GM19463 (cell line): ENCODE measurements at regions not wholly inside any gene's neighbourhood (a gene's known extent, or its start where the extent isn't known, plus 50 kb on each side); places are given as distances from the start of the nearest gene placed in this dataset.
A peak's percentile ranks its signal among the peaks of the same experiment; 100 is the strongest.
"Not testable (repeated sequence)": the region's sequence is repeated elsewhere in the genome, so short reads cannot be mapped to it uniquely, and the experiment has no call there.

Experiments
- ATAC-seq: cut with Tn5 transposase; IDR thresholded peaks from one replicate; pipeline ENCODE4 v1.9.1; 2021; ENCODE audit warnings: mild to moderate bottlenecking, moderate library complexity; ENCODE audit not compliant: unreplicated experiment

DNA sequence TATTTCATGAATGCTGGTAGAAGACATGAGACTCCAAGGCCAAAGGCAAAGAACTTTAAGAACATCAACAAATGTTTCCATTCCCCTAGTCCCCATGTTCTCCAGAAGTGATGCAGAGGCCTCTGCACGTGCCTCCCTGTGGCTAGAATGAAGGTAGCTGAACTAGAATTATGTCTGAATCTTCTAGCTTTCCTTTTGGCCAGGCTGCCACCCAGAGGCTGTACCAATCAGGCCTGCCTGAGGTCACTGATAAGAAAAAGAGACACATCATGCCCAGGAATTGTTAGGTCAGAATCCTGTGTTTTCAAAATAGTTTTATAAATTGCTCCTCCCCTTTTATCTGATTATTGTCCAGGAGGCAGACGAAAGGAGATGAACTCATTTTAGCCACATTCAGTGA lies 188.0 kb upstream of the SLC16A7 start:
- no peak for ATAC-seq

DNA sequence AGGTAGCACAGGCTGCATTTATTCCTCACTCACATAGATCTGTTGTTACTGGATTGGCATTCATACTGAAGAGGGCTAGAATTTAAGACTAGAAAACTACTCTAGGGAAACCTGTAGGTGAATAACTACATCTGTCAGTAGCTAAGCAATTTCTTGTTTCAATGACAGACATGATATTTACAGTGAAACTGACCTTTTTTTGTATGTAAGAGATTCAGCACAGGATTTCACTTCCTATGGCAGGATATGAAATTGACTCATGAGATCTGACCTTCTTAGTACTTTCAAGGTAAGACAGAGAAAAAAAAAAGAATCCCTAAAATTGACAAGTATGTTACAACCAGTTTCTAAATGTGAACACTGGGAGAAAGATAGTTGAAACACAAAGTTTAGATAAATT lies 189.8 kb upstream of the SLC16A7 start:
- ATAC-seq: peak; percentile 90

DNA sequence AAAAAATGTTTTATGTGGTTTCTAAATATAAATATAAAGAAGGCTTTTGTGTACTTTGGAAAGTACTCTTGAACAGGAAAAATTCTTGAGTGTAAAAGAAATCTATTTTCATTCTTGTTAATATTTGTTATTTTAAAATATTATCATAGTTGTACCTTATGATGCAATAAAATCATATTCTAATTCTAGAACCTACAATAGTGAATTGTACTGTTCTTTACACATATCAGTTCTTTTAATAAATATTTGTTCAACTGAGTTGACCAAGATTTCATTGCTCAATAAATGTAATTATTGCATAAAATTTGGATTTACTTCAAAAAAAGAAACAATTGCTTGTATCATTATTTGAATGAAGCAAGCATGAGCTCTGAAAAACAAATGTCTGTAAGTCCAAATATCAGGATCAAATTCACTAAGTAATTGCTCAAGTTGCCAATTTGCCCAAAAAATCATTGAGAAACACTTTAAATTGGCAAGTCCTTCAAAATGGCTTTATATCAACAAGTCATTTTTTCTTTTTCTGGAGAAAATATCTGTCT lies 191.6 kb upstream of the SLC16A7 start:
- no peak for ATAC-seq

DNA sequence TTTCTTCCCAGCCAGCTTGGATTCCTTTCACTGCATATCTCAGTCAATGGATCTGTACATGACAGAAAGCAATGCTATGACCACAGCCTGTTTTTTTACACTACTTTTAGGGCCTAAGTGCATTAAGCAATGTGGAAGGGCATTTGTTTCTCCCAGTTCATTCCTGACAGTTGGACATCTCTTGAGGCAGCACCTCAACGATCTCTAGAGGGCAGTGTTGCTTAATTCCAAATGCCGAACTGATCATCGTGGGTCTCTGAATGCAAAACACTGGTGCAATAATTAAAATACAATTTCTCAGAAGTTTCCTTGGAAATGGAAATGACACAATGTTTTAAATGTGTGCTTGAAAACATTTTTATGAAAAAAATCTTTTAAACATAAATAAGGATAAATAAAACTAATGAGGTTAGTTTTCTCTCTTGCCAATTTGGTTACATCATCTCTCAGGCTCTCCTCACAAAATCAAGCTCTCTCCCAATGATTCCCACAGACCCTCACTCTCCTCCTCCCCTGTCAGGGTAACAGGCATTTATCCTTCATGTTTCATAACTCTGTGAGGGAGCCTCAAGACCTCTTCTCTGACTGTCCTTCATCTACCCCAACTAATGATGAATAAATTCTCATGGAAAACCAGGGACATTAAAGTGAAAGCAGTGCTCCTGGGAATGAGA lies 192.4 kb upstream of the SLC16A7 start:
- peak; percentile 46 for ATAC-seq

DNA sequence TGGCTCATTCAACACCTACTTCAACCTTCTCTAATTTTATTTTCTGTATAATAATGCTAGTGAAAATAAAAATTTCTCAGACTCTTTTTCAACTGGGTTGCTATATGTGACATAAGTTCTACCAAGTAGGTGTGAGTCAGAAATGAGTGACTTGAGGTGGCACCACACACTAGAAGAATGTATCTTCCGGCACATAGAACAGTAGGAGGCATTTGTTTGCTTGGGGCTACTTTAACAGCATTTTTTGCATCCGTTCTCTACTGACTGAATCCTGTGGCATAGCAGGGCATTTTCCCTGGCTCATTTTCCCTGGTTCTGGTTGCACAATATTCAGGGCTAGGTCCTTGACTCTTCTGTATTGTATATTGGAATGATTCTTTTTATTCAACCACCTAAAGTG lies 194.0 kb upstream of the SLC16A7 start:
- no peak for ATAC-seq

DNA sequence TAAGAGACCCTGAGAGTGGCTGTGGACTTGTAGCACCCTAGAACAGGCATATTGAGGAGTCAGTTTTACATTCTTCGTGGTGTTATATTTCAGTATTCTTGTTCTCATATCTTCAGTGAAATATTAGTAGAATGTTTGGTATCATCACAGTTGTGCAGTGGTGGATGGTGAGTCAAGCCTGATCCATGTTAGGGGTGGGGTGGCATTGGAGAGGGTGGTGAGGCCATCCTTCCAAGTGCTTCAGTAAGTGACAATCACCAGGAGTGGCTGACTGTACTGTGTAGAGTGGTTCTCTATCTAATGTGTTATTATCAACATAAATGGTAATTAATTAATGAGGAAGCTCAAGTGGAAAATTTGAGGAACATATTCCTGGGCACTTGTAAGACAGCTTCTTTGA lies 197.7 kb upstream of the SLC16A7 start:
- no peak for ATAC-seq

DNA sequence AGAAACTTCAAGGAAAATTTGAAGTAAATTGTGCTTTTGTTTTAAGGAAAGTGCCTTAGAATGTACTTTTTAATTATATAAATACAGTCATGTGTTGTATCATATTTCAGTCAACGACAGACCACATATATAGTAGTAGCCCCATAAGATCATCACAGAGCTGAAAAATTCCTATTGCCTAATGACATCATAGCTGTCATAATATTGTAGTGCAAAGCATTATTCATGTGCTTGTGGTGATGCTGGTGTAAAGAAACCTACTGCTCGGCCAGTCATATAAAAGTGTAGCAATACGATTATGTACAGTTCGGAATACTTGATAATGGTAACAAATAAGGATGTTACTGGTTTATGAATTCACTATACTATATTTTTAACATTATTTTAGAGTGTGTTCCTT lies 198.9 kb upstream of the SLC16A7 start:
- no peak for ATAC-seq

DNA sequence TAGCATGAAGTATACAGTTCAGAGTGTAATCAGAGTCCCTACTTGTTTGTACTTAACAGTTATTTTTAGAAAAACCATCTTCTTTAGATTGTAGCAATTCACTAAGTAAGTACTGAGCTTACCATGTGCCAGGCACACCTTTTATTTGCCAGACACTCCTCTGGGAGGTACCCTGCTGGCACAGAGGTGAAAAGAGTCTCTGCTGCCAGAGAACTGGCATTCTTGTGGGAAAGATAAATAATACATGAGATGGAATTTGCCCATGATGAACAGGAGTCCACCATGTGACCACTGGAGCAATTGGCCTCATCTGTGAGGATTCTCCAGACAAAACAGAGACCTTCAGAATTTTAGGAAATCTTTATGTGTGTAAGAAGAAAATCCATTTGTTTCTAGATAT lies 199.3 kb upstream of the SLC16A7 start:
- no peak for ATAC-seq

DNA sequence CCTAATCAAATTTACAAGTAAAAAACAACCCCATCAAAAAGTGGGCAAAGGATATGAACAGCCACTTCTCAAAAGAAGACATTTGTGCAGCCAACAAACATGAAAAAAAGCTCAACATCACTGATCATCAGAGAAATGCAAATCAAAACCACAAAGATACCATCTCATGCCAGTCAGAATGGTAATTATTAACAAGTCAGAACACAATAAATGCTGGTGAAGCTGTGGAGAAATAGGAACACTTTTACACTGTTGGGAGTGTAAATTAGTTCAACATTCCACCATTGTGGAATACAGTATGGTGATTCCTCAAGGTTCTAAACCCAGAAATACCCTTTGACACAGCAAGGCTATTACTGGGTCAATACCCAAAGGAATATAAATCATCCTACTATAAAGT lies 200.5 kb upstream of the SLC16A7 start:
- not testable (repeated sequence) for ATAC-seq

DNA sequence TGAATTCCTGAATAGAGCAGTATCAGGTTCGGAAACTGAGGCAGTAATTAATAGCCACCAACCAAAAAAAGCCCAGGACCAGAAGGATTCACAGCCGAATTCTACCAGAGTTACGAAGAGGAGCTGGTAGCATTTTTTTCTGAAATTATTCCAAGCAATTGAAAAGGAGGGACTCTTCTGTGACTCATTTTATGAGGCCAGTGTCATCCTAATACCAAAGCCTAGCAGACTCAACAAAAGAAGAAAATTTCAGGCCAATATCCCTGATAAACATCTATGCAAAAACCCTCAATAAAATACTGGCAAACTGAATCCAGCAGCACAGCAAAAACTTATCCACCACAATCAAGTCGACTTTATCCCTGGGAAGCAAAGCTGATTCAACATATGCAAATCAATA lies 202.3 kb upstream of the SLC16A7 start:
- no peak for ATAC-seq

DNA sequence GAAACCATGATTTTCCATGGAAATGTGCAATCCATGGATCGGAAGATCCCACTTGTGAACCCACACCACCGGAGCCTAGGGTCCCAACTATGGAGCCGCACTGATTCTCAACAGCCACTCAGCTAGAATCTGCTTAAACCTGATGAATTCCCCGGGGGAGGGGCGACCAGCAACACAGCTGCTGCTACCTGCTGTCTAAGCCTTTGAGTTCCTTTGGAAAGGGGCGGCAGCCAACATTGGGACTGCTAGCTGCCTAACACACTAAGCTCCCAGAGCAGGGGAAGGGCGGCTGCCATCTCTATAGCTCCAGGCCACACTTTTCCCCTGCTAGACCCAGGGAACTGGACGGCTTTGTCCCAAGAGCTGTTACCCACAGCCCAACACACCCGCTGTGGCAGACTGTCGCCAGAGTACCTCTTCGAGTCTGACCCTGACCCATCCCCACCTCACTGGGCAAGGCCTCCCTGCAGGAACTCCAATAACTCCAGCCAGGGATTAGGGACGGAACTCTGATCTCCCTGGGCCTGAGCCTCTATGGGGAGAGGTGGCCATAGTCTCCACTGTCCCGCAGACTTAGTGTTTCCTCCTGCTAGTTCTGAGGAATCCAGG lies 205.8 kb upstream of the SLC16A7 start:
- no peak for ATAC-seq

DNA sequence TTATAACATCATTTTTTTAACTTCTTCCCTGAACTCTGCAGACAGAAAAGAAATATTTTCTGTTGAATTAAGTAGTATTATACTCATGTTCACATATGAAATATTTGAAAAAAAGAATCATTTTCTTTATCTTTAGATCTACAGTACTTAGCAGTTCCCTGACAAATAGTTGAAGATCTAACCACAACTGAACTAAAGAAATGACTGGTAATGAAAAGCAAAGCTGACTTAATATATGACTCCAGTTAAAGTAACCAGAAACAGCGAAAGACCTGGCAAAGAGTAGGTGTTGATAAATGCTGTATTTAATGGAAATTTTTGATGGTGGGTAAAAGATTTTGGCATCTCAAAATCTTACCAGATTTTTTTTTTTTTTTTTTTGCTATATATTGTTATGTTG lies 207.1 kb upstream of the SLC16A7 start:
- no peak for ATAC-seq

DNA sequence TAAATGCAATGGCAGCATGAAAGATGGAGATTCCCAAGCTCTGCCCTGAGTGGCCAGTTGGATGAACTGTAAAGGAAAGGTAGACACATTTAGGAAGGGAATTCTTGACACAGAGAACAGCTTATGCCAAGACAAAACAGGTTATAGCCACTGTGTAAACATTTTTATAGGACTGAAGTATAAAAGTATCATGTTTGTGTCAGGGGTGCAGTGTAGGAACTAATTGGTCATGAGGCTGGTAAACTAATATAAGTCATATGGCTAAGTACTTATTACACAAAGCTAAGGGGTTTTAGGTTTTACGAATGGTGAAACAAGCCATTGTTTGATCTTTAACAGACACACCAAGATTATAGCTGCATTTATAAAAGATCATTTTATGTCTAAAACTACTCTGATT lies 207.7 kb upstream of the SLC16A7 start:
- ATAC-seq: no peak

DNA sequence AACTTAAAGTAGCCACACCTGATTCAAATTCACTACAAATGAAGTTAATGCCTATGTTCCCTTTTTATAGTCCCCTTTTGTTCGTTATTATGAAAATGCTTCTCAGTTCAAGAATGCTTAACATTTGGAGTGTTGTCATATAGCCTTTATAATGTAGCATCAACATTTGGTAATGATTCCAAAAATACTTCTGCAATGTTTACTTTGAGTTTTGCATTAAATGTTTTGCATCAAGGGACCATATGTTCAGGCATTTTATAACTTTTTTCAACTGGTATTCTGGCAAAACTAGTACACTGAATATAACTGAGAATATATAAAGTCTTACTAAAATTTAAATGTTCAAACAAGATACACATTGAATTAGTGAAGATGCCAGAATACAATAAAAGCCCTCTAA lies 209.6 kb upstream of the SLC16A7 start:
- no peak for ATAC-seq

DNA sequence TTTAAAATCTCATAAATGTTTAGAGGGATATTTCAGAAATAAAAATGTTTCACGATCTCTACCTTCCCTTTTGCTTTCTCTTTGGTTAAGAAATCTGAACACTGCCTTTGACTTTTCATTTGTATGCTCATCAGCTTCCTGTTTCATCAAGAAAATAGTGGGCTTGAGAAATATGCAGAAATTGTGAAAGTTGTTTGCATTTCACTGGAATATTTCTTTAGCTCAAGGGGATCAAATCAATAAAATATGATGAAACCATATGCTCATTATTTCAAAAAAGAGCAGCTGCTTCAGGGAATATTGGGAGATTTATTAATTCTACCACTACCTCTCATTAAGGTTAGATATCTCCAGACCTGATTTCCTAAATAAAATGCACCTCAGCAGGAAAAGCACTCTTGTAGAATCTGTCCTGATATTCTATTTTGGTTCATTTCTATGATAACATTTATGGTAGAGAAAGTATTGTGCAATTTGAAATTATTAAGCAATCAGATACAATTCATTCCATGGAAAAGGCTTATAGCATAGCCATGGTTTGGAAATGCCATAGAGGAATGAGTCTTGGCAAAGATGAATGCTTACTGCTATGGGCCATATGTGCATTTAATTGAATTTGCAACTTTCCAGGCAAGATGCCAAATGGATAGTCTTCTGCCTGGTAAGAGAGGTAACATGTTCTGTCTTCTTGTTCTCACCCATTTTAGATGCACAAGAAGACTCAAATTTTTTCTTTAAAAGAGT lies 212.6 kb upstream of the SLC16A7 start:
- no peak for ATAC-seq

DNA sequence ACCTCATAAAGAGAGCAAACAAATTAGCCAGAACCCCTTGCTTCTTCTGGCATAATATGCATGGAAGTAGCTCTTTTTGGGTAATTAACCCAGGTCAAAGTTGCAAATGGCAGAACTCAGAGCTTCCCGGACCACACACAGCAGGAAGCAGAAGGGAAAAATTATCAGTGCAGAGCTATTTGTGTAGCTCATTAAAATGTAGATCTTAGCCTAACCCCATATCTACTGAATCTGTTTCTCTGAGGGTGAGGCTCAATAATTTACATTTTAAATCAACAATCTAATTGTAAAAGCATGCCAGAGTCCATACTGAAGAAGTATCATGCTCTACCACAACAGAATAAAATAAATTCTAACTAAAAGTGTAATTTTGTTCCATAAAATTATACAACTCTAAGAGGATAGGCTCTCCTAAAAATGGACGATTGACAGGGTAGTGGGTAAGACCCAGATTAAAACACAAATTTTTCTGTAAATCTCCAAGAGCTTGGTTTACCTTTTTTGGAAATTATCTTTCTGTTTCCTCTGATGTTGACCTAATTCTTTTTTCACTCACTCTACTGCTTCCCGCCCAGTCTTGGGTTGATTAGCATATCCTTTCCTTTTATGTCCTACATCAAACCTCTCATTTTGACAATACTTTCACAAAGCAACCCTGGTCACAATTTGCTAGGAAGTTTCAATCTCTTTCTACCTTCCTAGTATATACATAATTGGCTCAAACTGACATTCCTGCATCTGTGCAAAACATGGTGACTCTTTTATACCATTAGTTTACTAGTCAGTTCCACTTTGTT lies 213.3 kb upstream of the SLC16A7 start:
- no peak for ATAC-seq

DNA sequence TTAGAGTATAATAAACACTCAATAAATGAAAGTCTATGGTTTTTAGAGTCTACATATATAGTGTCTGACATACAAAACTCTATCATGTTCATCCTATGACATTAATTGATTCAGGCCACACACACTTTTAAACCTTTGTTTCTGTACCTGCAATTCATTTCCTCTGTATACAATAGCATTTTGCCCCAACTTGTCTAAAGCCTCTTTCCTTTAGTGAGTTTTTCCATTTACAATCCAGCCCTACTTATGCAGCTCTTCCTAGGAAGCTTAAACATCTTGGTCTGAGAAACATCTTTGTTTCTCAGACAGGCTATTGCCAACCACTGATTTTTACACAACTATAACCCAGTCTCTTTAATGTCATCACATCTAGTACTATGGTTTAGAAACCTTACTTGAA lies 214.7 kb upstream of the SLC16A7 start:
- ATAC-seq: no peak

DNA sequence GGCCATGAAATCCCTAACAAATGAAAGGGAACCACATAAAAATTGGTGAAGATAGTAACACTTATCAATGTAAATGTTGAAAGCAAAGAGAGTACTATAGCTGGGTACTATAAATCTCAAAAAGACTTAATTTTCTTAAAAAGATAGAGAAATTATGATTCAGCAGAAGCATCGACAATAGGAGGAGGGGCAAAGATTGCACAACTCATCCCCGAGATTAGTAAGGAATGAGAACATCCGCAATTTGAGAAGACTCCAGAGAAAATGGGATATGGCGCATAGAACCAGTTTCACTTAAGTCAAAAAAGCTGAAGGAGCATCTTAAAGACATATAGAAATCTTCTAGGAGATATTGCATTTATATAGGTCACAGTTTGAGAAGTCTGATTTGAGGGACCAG lies 220.2 kb upstream of the SLC16A7 start:
- ATAC-seq: no peak

DNA sequence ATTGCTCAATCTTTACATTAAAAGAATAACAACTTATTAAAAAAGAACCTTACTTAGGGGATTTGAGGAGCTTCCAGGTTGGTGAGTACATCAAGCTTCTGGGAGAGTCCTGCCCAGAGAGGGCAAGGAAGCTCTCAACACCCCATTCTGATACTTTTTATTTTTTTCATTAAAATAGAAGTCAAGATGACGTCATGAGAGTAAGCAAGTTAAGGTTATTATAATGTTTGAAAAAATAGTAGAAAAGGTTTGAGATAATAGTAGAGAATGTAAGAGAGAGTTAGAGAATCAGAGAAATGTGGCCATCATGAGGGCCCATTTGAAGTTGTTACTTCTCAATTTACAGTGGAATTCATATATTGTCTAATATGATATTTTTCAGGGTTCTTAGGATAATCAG lies 221.0 kb upstream of the SLC16A7 start:
- ATAC-seq: no peak

DNA sequence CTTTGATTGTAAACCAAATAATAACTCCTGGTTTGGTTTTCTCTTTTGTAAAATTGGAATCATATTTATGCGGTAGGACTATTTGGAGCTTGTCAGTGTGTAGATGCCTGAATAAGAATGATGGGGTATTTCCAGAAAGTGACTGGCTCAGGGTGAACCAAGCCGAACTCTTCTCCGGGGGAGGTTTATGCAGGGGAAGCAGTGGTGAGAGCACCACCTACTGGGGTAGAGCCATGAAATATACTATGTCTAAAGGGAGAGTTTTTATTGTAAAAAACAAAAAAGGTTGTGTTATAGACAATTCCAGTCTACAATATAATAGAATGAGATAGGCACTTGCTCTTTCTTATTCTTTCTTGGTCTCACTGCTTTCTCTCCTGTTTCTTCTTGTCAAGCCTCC lies 222.9 kb upstream of the SLC16A7 start:
- no peak for ATAC-seq

DNA sequence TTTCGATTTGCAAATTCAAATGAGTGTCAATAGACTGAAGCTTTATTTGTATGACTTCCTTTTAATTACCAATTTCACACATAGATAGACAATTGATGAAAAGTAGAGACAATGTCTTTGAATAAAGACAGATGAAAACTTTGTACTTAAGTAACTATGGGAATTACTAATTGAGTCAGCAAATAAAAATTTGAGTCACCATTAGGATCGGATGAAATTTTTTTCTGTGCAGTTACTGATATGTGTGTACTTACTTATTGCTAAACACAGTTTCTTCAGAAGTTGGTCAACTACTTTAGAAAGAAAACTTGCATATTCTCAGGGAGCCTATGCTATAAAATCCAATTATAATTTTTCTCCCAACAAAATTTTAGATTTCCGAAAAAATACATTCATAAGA lies 224.9 kb upstream of the SLC16A7 start:
- ATAC-seq: no peak
